ENCODE measurements at regions not wholly inside any gene's neighbourhood (a gene's known extent, or its start where the extent isn't known, plus 50 kb on each side); places are given as distances from the start of the nearest gene placed in this dataset.

GRCh38 chr16:55929181-55929580, 54.0 kb upstream of the CES5A start:
- TF ChIP-seq POLR2AphosphoS5 (IDR thresholded peaks at IDR 0.05; ENCODE audit: low read depth, low read length) (no peak), POLR2A (IDR thresholded peaks at IDR 0.05; ENCODE audit: low read depth, low read length) (no peak), POU2F2 (IDR thresholded peaks at IDR 0.05; ENCODE audit: low read depth, low read length) (no peak), TAF1 (IDR thresholded peaks at IDR 0.05; ENCODE audit: low read depth, low read length) (no peak)
